SU-DHL-6 (cell line): ENCODE measurements at regions not wholly inside any gene's neighbourhood (a gene's known extent, or its start where the extent isn't known, plus 50 kb on each side); places are given as distances from the start of the nearest gene placed in this dataset.

Experiments used
- H2AFZ ChIP-seq: fragments of 200-600 bp; sonication (generic); 2 replicates; pipeline ENCODE4 v1.6.1; 2014; ENCODE audit warnings: low read depth, mild to moderate bottlenecking, moderate library complexity, mixed read lengths, antibody characterized with exemption, low read length; ENCODE audit not compliant: severe bottlenecking
- H3F3A ChIP-seq: fragments of 200-600 bp; shearing (Covaris generic); 2 replicates; pipeline ENCODE4 v1.6.0; 2016; ENCODE audit warnings: antibody characterized with exemption, mild to moderate bottlenecking; ENCODE audit not compliant: insufficient read depth
- H3K27ac ChIP-seq: fragments of 200-600 bp; sonication (generic); 2 replicates; pipeline ENCODE4 v1.5.1; 2016; ENCODE audit warnings: low read depth, mild to moderate bottlenecking, low read length, moderate library complexity, mixed read lengths
- H3K27me3 ChIP-seq: fragments of 200-600 bp; sonication (generic), shearing (Covaris generic); 2 replicates; pipeline ENCODE4 v1.6.0; 2014; ENCODE audit warnings: mild to moderate bottlenecking, low read length
- H3K36me3 ChIP-seq: fragments of 200-600 bp; sonication (generic); 2 replicates; pipeline ENCODE4 v1.6.1; 2014; ENCODE audit warnings: mild to moderate bottlenecking, low read length, mixed read lengths
- H3K4me2 ChIP-seq: fragments of 300-600, 200-600 bp; shearing (Covaris generic), sonication (generic); 2 replicates; pipeline ENCODE4 v1.6.0; 2014; ENCODE audit warnings: low read length, low read depth, mild to moderate bottlenecking; ENCODE audit not compliant: poor library complexity, severe bottlenecking
- H3K4me3 ChIP-seq: fragments of 200-600 bp; sonication (generic); 2 replicates; pipeline ENCODE4 v1.5.1; 2014; ENCODE audit warnings: antibody characterized with exemption, low read length, mild to moderate bottlenecking, mixed read lengths; ENCODE audit not compliant: insufficient read depth, poor library complexity, severe bottlenecking
- H3K79me2 ChIP-seq: fragments of 200-600 bp; sonication (generic); 2 replicates; pipeline ENCODE4 v1.6.1; 2014; ENCODE audit warnings: mild to moderate bottlenecking, low read length, moderate library complexity; ENCODE audit not compliant: insufficient read depth
- H3K9ac ChIP-seq: fragments of 200-600 bp; sonication (generic); 2 replicates; pipeline ENCODE4 v1.7.0; 2014; ENCODE audit warnings: mild to moderate bottlenecking, low read length
- H3K9me2 ChIP-seq: fragments of 200-600 bp; sonication (generic); replicated peaks from 2 replicates; pipeline ENCODE4 v1.6.1; 2014; ENCODE audit warnings: low read length; ENCODE audit not compliant: insufficient read depth
- H3K9me3 ChIP-seq: fragments of 200-600 bp; sonication (generic); 2 replicates; pipeline ENCODE4 v1.6.1; 2014; ENCODE audit warnings: low read length, mixed read lengths; ENCODE audit not compliant: insufficient read depth
- H4K20me1 ChIP-seq: fragments of 200-600 bp; sonication (generic); 2 replicates; pipeline ENCODE4 v1.6.1; 2014; ENCODE audit warnings: low read depth, mild to moderate bottlenecking, antibody characterized with exemption, low read length, moderate library complexity, mixed read lengths
- CTCF ChIP-seq: fragments of 200-600 bp; sonication (generic); IDR thresholded peaks from one replicate; pipeline ENCODE4 v1.5.1; 2017; ENCODE audit warnings: antibody characterized with exemption, mild to moderate bottlenecking, low read length, moderate library complexity; ENCODE audit not compliant: insufficient read depth, poor library complexity, severe bottlenecking
- EZH2phosphoT487 ChIP-seq: fragments of 200-600 bp; sonication (generic), shearing (Covaris generic); conservative IDR thresholded peaks from 2 replicates; pipeline ENCODE4 v1.6.1; 2018; ENCODE audit warnings: mild to moderate bottlenecking, antibody characterized with exemption, low read length, moderate library complexity, mixed read lengths

GRCh38 chr3:153440311-153440710 is 278.3 kb downstream of the RAP2B start:
- H3K4me3 ChIP-seq, result no peak overlapping the region
- H3K79me2 ChIP-seq, result 0 out of 2 replicates have a peak, but pooled peaks cover 2% of the 10 kb centered on the region
- H3F3A ChIP-seq, result no peaks in the 10 kb centered on the region
- H3K4me2 ChIP-seq, result no peak overlapping the region
- H3K9ac ChIP-seq, result no peak overlapping the region
- H3K27me3 ChIP-seq, result no peaks in the 10 kb centered on the region
- H3K27ac ChIP-seq, result no peak overlapping the region
- H3K36me3 ChIP-seq, result no peaks in the 10 kb centered on the region
- no peaks in the 10 kb centered on the region for H4K20me1 ChIP-seq
- no peak overlapping the region for H2AFZ ChIP-seq
- no peaks in the 10 kb centered on the region for H3K9me2 ChIP-seq
- TF ChIP-seq EZH2phosphoT487 (no peak), CTCF (no peak)
- no peaks in the 10 kb centered on the region for H3K9me3 ChIP-seq

GRCh38 chr3:153442386-153442785 is 280.4 kb downstream of the RAP2B start:
- Histone ChIP-seq H3K4me3 (no peak overlapping the region), H3K79me2 (0 out of 2 replicates have a peak, but pooled peaks cover 2% of the 10 kb centered on the region), H3K9me2 (no peaks in the 10 kb centered on the region), H3K27ac (no peak overlapping the region), H3K4me2 (no peak overlapping the region), H3K9me3 (no peaks in the 10 kb centered on the region), H3K9ac (no peak overlapping the region), H4K20me1 (no peaks in the 10 kb centered on the region), H3K27me3 (no peaks in the 10 kb centered on the region), H2AFZ (no peak overlapping the region), H3F3A (no peaks in the 10 kb centered on the region), H3K36me3 (no peaks in the 10 kb centered on the region)
- TF ChIP-seq CTCF (no peak), EZH2phosphoT487 (no peak)

GRCh38 chr3:153442799-153443487 is 280.9 kb downstream of the RAP2B start:
- 0 out of 2 replicates have a peak, but pooled peaks cover 2% of the 10 kb centered on the region for H3K79me2 ChIP-seq
- H3K4me3 ChIP-seq, result no peak overlapping the region
- no peaks in the 10 kb centered on the region for H3K27me3 ChIP-seq
- no peaks in the 10 kb centered on the region for H3F3A ChIP-seq
- no peaks in the 10 kb centered on the region for H3K36me3 ChIP-seq
- TF ChIP-seq EZH2phosphoT487 (no peak), CTCF (no peak)
- H3K27ac ChIP-seq, result no peak overlapping the region
- no peaks in the 10 kb centered on the region for H4K20me1 ChIP-seq
- no peak overlapping the region for H3K4me2 ChIP-seq
- H3K9me2 ChIP-seq, result no peaks in the 10 kb centered on the region
- H3K9ac ChIP-seq, result no peak overlapping the region
- no peak overlapping the region for H2AFZ ChIP-seq
- H3K9me3 ChIP-seq, result no peaks in the 10 kb centered on the region
